Stimulated activated CD8-positive, alpha-beta memory T cell treated with anti-CD3 and anti-CD28 coated beads, Interleukin-7, amount 100 ng/mL, for 48 hours (primary cell): ENCODE measurements at regions not wholly inside any gene's neighbourhood (a gene's known extent, or its start where the extent isn't known, plus 50 kb on each side); places are given as distances from the start of the nearest gene placed in this dataset.
"Not testable (repeated sequence)": the region's sequence is repeated elsewhere in the genome, so short reads cannot be mapped to it uniquely, and the experiment has no call there.

Source experiments
- DNase-seq, 2 donors: peaks; one replicate each; pipeline ENCODE4 v3.0.0-alpha.2; 2020; ENCODE audit warnings: low read depth in 1 of 2; ENCODE audit errors: extremely low read depth in 1 of 2

DNA sequence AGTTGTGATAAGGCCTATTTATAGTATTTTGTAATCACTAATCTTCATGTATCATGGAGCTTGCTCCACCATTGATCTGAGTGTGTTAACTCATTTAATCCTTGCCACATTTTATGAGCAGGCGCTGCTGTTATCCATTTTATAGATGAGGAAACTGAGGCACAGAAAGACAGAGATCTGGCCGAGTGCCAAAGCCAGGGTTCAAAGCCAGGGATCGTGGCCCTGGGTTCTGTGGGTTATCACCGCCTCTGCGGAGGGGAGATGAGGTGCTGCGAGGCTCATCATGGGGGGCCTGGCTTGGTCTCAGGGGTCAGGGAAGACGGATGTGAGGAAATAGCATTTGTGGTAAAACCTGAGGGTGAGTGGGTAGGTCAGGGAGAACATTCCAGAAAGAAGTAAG lies 193.9 kb downstream of the KLRB1 start:
- not testable (repeated sequence) for DNase-seq

DNA sequence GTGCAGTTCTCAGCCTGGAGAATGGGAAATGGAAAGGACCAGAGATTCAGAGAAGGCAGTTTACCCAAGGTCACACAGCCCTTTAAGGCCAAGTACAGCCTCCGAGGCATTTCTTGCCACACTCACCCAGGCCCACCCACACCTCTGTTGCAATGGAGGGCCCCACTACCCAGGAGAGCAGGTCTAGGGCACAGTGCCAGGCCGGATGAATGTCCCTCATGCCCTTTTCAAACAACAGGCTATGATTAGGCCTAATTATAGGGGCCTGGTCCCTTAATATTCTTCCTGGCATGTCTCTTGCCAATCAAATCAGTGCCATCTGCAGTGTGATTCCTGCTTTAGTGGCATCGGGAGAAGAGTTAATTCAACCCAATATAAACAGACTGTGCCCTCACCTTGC lies 195.3 kb downstream of the KLRB1 start:
- not testable (repeated sequence) for DNase-seq

DNA sequence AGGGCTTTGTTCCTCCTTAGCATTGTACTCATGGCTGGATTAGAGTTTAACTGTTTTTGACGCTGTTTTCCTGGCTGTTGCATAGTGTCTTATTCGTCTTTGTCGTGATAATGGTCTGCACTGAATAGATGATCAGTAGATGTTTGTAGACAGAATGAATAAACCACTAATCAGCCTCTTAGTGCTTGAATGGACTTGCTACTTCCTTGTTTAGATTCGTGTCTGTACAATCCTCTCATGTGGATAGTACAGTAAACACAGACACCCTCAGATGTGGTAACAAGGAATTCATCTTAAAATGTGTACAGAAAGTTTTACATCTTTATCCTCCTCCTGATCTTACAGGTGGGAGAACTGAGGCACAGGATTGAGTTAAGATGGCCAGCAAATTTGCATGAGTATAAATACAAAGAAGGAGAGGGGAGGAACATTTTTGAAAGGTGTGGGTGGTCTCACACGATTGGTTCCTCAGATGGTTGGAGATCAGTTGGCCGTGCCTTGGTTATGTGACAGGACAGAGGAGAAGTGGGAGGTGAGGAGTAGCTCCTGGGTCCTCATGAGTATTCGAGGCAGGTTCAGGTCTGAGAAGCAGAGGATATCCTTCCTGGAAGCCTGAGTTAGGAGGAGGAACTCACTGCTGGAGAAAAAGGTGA lies 196.0 kb downstream of the KLRB1 start:
- not testable (repeated sequence) for DNase-seq

DNA sequence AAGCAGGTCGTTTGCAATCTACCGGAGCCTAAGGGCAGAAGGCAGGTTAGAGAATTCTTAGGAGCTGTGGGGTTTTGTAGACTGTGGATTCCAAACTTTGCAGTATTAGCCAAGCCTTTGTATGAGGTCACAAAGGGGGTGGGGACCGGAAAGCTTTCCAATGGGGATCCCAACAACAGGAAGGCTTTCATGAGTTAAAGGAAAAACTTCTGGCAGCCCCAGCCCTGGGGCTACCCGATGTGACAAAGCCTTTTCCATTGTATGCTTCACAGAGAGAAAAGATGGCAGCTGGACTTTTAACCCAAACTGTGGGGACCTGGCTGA lies 199.2 kb upstream of the PZP start:
- not testable (repeated sequence) for DNase-seq

DNA sequence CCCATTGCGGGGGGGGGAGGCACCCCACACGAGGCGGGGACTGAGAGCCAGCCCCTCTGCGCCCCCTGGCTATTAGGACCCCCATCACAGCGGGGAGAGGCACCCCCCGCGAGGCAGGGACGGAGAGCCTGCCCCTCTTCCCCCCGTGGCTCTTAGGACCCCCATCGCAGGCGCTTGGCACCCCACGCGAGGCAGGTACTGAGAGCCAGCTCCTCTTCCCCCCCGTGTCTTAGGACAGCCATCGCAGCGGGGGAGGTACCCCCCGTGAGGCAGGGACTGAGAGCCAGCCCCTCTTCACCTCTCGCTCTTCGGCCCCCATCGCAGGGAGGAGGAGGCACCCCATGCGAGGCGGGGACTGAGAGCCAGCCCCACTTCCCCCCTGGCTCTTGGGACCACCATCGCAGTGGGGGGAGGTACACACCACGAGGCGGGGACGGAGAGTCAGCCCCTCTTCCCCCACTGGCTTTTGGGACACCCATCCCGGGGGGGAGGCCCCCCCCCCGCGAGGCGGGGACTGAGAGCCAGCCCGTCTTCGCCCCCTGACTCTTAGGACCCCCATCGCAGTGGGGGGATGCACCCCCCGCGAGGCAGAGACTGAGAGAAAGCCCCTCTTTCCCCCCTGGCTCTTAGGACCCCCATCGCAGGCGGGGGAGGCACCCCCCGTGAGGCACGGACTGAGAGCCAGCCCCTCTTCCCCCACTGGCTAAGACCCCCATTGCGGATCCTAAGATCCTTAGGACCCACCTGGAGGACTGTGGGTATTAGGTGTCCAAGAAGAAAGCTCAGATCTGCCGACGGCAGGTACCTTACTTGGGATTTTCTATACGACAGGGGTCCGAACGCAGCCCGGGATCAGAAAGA lies 198.6 kb upstream of the PZP start:
- no peak for DNase-seq

DNA sequence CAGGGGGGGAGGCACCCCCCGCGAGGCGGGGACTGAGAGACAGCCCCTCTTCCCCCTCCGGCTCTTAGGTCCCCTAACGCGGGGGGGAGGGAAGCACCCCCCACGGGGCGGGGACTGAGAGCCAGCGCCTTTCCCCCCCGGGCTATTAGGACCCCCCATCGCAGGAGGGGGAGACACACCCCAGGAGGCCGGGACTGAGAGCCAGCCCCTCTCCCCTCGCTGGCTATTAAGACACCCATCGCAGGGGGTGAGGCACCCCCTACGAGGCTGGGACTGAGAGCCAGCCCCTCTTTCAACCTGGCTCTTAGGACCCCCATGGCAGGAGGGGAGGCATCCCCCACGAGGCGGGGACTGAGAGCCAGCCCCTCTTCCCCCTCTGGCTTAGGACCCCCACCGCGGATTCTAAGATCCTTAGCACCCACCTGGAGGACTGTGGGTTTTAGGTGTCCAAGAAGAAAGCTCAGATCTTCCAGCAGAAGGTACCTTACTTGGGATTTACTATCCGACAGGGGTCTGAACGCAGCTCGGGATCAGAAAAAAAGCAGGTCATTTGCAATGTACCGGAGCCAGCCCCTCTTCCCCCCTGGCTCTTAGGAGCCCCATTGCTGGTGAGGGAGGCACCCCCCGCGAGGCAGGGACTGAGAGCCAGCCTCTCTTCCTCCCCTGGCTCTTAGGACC lies 197.8 kb upstream of the PZP start:
- DNase-seq: no peak

DNA sequence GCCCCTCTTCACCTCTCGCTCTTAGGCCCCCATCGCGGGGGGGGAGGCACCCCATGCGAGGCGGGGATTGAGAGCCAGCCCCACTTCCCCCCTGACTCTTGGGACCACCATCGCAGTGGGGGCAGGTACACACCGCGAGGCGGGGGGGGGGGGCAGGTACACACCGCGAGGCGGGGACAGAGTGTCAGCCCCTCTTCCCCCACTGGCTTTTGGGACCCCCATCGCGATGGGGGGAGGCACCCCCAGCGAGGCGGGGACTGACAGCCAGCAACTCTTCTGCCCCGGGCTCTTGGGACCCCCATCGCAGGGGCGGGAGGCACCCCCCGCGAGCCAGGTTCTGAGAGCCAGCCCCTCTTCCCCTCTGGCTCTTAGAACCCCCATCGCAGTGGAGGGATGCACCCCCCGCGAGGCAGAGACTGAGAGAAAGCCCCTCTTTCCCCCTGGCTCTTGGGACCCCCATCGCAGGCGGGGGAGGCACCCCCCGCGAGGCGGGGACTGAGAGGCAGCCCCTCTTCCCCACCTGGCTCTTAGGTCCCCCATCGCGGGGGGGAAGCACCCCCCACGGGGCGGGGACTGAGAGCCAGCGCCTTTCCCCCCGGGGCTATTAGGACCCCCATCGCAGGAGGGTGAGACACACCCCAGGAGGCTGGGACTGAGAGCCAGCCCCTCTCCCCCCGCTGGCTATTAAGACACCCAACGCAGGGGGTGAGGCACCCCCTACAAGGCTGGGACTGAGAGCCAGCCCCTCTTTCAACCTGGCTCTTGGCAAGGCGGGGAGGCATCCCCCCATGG lies 196.5 kb upstream of the PZP start:
- DNase-seq: no peak

DNA sequence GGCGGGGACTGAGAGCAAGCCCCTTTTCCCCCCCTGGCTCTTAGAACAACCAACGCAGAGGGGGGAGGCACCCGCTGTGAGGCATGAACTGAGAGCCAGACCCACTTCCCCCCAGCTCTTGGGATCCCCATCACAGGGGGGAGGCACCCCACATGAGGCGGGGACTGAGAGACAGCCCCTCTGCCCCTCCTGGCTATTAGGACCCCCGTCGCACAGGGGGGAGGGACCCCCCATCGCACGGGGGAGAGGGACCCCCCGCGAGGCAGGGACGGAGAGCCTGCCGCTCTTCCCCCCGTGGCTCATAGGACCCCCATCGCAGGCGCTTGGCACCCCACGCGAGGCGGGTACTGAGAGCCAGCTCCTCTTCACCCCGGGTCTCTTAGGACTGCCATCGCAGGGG lies 195.8 kb upstream of the PZP start:
- DNase-seq: no peak

DNA sequence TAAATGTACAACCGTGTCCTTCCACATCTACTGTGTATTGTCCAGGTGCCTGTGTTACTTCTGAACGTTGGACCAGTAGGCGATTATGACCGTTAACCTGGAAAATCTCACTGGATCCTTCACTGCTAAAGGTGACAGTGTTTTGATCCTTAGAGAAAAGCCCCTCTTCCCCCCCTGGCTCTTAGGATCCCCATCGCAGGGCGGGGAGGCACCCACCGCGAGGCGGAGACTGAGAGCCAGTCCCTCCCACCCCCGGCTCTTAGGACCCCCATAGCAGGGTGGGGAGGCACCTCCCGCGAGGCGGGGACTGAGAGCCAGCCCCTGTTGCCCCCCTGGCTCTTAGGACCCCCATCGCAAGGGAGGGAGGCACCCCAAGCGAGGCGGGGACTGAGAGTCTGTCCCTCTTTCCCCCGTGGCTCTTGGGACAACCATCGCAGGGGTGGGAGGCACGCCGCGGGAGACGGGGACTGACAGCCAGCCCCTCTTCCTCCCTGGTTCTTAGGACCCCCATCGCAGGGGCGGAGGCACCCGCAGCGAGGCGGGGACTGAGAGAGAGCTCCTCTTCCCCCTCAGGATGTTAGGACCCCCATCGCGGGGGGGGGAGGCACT lies 194.3 kb upstream of the PZP start:
- DNase-seq: not testable (repeated sequence)

DNA sequence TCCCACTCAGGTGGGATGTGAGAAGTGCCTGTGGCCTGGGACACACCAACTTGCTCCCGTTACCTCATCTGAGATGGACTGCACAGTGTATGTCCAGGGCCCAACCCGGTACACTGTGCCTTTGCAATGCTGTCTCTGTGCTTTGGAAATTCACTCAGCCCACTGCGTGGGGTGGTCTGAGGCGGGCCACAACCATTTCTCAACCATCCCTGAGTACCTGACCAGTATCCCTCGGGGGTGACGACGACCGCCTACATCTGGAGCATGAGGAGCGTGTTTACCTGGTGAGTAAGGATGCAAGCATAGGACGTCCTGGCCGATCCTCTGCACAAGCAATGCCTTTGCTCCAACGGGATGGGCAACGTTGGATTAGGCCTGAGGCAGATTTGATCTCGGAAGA lies 188.2 kb upstream of the PZP start:
- DNase-seq: not testable (repeated sequence)

DNA sequence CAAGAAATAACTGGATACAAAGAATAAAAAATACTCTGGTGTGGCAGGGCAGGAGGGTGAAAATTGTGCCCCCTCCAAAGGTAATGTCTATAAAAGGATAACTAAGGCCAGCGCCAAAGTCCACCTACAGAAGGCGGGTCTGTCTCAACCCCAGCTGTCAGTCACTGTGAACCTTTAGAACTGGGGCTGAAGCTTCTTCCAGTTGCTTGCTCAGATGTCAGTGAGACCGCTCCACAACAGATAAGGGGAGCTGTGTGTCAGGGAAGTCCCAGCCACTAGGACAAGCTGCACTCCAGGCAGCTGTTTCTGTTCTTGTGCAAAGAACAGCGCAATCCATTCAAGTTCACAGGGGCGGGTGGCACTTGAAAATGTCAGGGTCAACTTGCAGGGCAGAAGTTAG lies 187.0 kb upstream of the PZP start:
- not testable (repeated sequence) for DNase-seq

DNA sequence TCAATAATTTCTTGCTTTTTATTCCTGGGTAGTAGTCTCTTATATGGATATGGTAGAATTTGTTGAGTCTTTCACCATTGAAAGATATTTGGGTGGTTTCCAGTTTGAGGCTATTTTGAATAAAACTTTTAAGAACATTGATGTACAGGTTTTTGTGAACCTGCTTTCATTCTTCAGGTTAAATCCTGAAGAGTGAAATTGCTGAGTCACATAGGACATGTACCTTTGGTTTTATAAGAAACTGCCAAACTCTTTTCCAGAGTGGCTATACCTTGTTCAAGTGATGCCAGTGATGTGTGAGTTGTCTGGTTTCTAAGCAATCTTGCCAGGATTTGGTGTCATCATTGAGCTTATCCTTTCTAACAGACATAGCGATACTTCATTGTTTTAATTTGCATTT lies 184.6 kb upstream of the PZP start:
- no peak for DNase-seq

DNA sequence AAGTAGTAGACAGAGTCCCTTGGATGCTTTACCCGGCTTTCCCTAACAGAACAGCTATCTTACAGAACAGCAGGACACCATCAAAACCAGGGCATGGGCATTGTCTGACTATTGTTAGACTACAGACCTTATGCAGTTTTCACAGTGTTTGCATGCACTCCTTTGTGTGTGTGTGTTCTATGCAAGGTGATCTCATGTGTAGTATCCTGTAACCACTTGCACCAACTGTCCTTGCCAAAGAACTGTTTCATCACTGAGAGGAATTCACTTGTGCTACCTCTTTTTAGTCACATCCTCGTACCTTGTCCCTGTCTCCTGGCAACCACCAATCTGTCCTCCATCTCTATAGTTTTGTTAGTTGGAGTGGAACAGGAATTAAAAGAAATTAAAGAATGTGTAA lies 183.6 kb upstream of the PZP start:
- DNase-seq: no peak

DNA sequence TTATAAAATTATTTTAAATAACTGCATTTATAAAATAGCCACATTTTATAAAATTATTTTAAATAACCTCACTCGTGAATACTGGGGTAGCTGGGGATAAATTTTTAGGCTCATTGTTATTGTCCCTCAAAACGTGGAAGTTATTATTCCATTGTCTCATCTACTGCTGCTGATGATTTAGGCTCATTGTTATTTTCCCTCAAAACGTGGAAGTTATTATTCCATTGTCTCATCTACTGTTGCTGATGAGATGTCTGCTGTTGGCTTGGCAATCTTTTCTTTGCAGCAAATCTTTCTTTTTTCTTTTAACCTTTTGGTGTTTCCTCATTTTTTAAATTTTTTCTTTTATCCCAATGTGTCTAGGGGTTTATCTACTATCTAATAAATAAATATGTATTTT lies 182.6 kb upstream of the PZP start:
- DNase-seq: no peak

DNA sequence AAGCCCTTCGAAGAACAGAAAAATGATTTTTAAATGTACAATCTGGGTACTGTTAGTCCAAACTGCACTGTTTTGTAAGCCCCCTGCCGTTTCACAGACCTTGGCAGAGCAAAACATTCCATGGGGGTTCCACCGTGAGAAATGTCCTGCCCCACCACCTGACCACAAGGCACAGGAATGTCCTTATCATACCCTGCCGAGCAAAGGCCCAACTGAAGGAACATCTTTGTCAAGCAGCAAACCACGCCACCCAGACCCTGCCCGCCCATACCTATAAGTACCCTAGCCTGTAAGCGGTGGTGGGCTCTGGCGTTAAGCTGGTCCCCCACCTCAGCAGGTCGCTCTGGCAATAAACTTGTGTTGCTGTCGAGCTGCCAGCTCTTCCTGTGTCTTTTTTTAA lies 181.6 kb upstream of the PZP start:
- DNase-seq: no peak

DNA sequence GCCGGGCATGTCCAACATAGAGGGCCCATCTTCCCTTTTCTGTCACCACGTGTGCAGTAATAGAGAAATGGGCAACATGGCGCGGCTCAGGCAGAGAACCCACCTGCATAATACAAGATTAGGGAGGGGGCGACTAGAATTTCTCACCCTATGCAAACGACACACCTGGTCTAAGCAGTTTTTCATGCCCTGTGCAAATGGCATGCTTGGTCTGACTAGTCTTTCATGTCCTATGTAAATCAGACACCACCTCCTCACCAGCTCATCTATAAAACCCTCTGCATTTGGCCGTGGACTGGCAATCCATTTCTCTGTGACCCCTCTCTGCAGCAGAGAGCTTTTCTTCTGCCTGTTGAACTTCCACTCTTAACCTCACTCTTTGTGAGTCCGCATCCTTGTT lies 180.2 kb upstream of the PZP start:
- DNase-seq: no peak

DNA sequence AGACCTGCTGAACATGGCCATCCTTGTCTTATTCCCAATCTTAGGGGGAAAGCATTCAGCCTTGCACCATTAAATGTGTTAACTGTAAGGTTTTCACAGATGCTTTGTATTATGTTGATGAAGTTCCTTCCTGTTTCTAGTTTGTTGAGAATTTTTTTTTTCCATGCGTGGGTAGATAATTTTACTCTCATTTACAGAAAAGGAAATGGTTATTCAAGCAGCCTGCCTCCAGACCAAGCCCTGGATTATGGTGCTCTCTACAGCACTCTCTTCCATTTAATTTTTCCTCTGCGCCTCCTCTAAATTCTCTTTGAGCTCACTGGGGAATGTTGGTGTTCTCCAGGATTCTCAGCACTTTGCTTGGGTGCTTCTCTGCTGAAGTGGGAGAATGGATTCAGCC lies 179.3 kb upstream of the PZP start:
- no peak for DNase-seq

DNA sequence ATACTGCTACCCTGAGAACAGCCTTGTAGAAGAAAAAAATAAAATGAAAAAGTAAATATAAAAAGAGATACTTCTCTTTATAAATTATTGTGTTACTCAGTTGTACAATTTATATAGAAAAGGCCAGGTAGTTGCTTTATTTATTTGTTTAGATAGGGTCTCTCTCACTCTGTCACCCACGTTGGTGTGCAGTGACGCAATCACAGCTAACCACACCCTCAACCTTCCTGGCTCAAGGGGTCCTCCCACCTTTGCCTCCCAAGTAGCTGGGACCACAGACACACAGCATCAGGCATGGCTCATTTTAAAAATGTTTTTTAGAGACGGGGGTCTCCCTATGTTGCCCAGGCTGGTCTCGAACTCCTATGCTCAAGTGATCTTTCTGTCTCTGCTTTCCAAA lies 175.4 kb upstream of the PZP start:
- no peak for DNase-seq

DNA sequence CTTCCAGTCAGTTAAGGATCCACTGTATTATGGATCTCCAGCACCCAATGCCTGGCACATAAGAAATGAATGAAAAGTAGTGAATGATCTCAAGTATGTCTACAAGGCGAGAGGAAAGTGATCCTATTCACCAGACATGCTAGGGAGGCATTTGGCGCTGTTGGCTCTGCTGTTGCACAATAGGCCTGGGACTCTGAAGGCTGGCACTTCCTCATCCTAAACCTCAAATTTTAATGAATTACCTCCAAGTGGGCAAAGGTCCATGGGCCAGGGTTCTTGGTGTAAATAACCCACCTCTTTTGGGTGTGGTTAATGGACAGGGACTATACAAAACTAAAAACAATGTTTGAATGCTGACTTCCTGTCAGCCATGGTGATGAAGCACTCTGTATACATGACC lies 173.4 kb upstream of the PZP start:
- no peak for DNase-seq

DNA sequence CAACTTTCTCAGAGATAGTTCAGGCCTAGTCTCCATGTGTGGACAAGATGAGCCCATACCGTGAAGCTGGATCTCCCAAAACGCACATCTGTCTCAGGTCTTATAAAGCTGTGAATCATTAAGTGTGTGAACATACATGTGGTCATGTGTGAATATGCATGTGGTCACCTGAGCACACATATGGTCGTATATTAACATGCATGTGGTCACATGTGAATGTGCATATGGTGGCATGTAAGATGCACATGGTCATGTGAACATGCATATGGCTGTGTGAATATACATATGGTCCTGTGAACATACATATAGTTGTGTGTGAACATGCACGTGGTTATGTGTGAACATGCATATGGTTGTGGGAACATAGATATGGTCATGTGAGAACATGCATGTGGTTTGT lies 172.5 kb upstream of the PZP start:
- DNase-seq: no peak
